ENCODE measurements at regions not wholly inside any gene's neighbourhood (a gene's known extent, or its start where the extent isn't known, plus 50 kb on each side); places are given as distances from the start of the nearest gene placed in this dataset.

- TF ChIP-seq POLR2AphosphoS5 (IDR thresholded peaks at IDR 0.05; ENCODE audit: borderline replicate concordance, low read depth, low read length), result no peak
- TF ChIP-seq EZH2 (IDR thresholded peaks at IDR 0.05), result no peak
- TF ChIP-seq FOXP2 (optimal IDR thresholded peaks at IDR 0.05; ENCODE audit: control extremely low read depth, extremely low read length, insufficient read depth), result no peak
These were observed 637.9 kb upstream of the RGS18 start for GRCh38 chr1:191520345-191520744.
